Stimulated activated CD4-positive, alpha-beta T cell treated with anti-CD3 and anti-CD28 coated beads, Interleukin-4, amount 100 ng/mL, for 4 hours (primary cell): ENCODE measurements at regions not wholly inside any gene's neighbourhood (a gene's known extent, or its start where the extent isn't known, plus 50 kb on each side); places are given as distances from the start of the nearest gene placed in this dataset.

ENCODE experiments used
- DNase-seq, 2 experiments: peaks; one replicate each; pipeline ENCODE4 v3.0.0-alpha.2; 2020

GRCh38 chr10:125513429-125514182 is 169.4 kb downstream of the TEX36 start:
- no peak for DNase-seq

DNA sequence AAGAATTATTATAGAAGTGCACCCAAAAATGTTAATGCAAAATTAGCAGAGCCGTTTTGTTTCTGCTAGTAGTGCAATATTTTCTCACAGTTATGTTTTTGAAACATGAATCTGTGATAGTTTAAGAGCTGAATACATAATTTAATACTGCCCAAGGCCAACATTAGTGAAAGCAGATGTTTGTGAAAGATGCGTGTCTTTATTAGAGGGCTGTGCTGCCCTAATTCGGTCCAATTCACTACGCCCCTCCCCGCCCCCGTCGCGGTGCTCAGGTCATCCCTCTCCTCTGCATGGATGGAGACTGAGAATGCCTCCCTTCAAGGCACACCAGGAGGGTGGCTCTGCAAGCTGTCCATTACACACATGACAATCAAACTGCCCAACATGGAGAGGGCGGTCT is 172.0 kb downstream of the TEX36 start:
- DNase-seq: no peak

- DNase-seq: no peak
Measured at GRCh38 chr10:125505648-125506047, 177.3 kb downstream of the TEX36 start.

DNA sequence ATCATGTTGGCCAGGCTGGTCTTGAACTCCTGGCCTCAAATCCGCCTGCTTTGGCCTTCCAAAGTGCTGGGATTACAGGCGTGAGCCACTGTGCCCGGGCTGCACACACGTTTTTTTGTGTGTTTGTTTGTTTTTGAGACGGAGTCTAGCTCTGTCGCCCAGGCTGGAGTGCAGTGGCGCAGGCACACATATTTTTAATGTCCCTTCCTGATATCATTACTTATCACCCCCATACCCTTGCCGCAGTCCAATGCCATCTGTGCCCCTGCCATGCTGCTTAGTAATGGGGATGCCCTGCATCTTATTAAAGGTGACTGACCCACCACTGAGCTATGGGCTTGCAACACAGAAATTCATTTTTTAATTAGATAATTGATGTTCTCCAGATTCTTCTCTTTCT is 180.7 kb downstream of the TEX36 start:
- DNase-seq: no peak

DNA sequence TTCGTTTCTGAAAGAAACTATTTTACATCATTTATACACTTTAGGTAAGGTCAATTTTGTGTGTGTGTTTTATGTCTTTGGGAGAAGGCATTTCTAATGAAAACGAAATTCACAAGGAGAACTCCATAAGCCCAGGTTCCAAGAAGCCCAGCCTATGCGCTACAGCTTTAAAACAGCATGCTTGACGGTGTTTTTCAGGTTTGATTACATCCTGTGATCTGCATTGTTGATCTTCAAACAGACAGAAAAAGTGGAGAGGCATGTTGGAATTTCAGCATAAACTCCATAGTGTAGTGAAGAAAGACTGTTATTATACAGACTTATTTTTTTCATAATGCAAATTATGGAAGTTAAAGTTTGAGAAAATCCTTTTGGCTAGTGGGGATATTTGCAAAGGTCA is 187.6 kb downstream of the TEX36 start:
- DNase-seq: no peak

- no peak for DNase-seq
Measured at GRCh38 chr10:125494651-125495239, 188.2 kb downstream of the TEX36 start.

DNA sequence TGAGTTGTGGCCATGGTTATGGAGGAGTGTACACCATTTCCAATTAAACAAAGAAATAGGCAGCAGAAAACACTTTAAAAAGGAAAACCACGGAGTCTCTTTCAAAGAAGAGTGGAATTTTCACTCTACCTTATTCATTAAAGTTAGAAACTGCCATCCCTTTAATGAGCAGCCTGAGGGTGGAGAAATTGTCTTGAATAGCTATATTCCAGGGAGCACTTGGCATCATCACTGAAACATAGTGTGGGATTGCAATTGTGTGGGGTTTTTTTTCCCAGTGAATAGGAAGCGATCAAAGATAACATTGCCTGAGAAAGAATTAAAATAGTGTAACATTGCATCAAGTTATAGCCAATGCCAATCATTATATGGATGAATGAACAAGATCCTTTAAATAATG is 191.6 kb downstream of the TEX36 start:
- DNase-seq: no peak

DNA sequence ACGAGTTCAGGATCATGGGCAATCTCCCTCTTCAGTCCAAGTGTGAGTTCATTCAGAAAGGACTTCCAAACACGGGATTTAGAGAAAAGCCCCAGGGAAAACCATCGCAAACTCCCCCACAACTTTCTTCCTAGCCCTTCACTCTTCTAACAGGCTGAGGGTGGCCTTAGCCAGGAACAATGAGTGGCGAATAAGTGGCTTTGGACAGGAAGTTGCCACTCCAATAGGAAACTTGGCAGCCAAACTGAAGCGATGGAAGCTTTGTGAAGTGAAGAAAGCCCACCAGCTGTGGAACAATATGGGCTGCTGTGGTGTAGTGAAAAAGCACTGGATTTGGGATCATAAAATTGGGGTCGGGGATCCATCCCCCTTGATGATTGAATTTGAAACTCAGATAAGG is 193.2 kb downstream of the TEX36 start:
- DNase-seq: no peak

- DNase-seq: no peak
Measured at GRCh38 chr10:125485665-125486064, 197.3 kb downstream of the TEX36 start.

- DNase-seq: no peak
Measured at GRCh38 chr10:125484035-125484732, 198.8 kb downstream of the TEX36 start.

GRCh38 chr10:125482637-125483036 is 200.3 kb downstream of the TEX36 start:
- DNase-seq: no peak

DNA sequence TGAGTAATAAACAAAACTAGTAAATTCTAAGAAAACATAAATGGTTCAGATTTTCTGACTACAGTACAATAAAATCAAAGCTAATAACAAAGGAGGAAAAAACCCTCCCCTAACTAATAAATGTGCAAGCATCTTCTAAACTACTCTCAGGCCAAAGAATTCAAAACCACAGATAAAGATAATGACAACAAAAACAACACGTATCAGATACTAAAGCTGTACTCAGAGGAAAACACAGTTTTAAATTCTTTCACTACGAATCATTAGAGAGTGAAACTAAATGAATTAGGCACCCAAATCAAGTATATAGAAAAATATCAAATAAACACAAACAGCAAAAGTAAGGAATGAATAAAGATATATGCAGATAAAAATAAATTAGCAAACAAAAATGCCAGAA is 200.9 kb downstream of the TEX36 start:
- DNase-seq: no peak

GRCh38 chr10:125479059-125479458 is 203.9 kb downstream of the TEX36 start:
- no peak for DNase-seq

GRCh38 chr10:125475815-125476214 is 207.1 kb downstream of the TEX36 start:
- DNase-seq: no peak

DNA sequence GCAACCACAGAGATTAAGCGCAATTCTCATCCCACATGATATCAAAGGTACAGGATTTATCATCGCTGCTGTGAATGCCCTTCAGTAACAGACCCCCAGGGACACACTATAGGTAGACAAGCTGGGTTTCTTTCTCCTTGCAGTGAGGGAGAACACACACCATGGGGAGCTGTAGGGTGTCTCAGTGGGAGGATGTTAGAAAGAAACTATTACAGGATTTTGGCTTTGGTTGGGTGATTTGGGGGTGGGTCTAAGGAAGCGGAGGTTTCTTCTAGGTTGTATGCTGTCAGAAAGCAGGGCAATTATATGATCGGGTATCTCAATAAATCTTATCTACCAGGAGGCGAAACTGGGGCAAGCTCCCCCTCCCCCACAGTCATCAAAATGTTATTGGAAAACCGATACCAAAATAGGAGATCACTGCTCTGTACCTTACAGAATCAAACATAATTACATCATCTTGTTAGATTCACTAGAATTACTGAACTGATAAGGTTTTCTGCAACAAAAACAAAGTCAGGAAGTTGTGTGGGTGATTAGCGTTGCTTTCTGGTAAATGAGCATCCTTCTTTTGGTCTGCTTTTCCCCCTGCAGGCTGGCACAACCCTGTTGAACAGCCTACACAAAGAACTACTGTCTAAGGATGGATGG is 209.7 kb downstream of the TEX36 start:
- DNase-seq: no peak

DNA sequence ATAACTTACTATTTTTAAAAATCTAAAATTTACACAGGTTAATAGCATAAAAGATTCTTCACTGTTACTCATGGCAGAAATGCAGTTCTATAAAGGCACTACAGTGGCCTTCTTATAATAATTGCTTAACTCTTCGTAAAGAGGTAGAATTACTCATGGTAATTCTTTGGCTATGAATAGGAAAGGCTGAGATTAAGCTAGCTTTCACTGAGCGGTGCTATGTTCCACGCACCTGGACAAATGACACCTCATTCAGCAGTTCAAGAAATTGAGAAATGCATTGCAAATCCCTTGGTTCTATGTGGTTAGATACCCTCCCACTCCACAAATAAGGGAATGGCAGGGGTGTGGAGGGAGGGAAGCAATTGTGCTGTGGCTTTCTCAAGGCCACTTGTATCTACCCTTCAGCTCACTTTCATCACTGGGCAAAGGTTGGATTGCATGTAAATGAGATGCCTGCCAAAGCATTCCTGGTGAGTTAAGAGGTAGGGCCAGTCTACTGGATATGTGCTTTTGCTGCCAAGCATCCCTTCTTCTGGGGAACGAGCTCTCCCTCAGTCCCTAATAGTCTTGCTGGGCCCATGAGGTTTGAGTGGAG is 210.9 kb downstream of the TEX36 start:
- DNase-seq: no peak

- no peak for DNase-seq
Measured at GRCh38 chr10:125468278-125468677, 214.7 kb downstream of the TEX36 start.

DNA sequence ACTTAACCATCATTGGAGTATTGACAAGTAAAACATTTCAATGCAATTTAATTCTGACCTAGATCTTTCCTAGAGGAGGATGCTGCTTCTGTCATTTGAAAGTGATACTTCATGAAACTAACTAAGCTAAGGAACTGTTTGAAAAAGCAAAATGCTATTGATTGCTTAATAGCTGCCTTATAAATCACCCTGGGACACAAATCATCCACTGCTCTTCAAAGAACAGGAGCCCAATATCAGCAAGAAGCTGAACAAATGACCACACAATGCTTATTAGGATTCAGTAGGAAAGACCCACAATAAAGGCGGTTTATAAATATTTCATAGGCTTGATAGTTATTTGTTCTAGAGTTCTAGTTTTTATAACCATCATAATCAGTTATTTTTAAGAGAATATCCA is 216.3 kb downstream of the TEX36 start:
- DNase-seq: no peak

GRCh38 chr10:125462845-125463244 is 220.1 kb downstream of the TEX36 start:
- DNase-seq: no peak

GRCh38 chr10:125460326-125460725 is 222.6 kb downstream of the TEX36 start:
- no peak for DNase-seq

DNA sequence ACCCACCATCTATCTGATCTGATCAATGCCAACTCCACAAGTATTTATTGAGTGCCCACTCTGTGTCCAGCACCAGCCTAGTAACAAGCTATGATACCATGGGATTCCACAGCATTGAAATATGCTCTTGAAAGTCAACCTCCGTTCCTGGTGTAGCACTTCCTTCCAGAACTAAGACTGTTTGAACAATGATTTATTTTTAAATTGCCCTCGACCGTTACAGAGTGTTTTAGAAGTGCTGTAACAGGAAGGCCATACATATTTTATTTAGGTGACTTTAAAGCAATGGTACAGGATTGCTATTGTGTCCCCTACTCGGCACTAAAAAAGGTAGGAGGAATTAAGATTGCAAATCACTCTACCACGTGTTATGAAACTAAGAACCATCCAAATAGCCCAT is 225.6 kb downstream of the TEX36 start:
- no peak for DNase-seq

DNA sequence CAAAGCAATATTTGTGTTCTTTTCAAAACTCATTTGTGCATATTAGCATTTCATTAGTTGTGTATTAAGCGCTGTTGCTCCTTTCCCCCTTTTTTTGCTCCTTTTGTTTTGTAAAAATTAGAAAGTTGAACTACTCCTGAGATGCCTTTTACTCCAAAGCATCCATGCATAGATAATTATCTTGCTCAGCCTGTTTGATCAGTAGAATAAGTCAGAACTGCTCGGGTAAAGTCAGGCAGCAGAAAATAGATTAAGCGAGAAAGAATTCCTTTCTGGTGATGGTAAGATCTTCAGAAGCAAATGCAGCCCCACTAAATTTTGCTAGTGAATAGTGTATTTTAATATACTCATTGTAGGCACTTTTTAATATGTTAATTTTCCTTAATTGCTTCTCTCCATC is 227.1 kb downstream of the TEX36 start:
- DNase-seq: no peak

DNA sequence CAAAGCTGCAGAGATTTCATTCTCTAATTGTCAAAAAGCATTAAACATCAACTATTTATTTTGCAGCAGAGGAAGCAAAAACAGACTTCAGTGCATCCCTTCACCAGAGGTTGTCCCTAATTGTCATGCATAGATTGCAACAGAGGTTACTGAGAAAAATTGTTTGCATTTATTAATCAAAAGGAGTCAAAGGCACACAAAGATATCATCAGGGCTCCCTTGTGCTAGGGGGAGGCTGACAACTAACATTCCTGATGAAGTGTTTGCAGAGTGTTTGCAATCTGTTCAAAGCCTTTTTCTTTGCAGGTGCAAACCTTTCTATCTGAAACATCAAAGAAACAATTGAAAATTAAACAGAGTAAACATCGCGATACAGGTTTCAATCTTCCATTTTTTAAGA is 227.5 kb downstream of the TEX36 start:
- no peak for DNase-seq
